ENCODE measurements at regions not wholly inside any gene's neighbourhood (a gene's known extent, or its start where the extent isn't known, plus 50 kb on each side); places are given as distances from the start of the nearest gene placed in this dataset.

GRCh38 chr20:57842720-57843119, 132.9 kb upstream of the PMEPA1 start:
- no peaks in the 10 kb centered on the region for H3K27me3 ChIP-seq
- no peaks in the 10 kb centered on the region for H3K4me1 ChIP-seq
- H3K4me3 ChIP-seq, result no peak overlapping the region
- H3K27ac ChIP-seq (replicated peaks in 1 of 4), result no peak overlapping the region
- no peaks in the 10 kb centered on the region for H3K9me3 ChIP-seq
- H3K36me3 ChIP-seq, result no peaks in the 10 kb centered on the region
- DNase-seq (ENCODE audit: extremely low spot score), result peak; percentile 68
- intact Hi-C loops (cut with DNase I), result no loop called here
- no peak for TF ChIP-seq EP300 (IDR thresholded peaks at IDR 0.05)
- no peak for TF ChIP-seq CTCF (IDR thresholded peaks at IDR 0.05)
- no peak for TF ChIP-seq POLR2A (IDR thresholded peaks at IDR 0.05; ENCODE audit: low read depth)
- no peak for TF ChIP-seq POLR2AphosphoS5 (IDR thresholded peaks at IDR 0.05)
- 89% methylated on average over 4 of the region's 4 CpGs for WGBS

- H3K4me1 ChIP-seq, result no peaks in the 10 kb centered on the region
- no peak for TF ChIP-seq POLR2A (IDR thresholded peaks at IDR 0.05; ENCODE audit: low read depth)
- TF ChIP-seq CTCF (IDR thresholded peaks at IDR 0.05), result no peak
- no peaks in the 10 kb centered on the region for H3K36me3 ChIP-seq
- no peak overlapping the region for H3K4me3 ChIP-seq
- DNase-seq (ENCODE audit: extremely low spot score), result no peak
- H3K27ac ChIP-seq (replicated peaks in 1 of 4), result no peak overlapping the region
- 100% methylated on average over 2 of the region's 11 CpGs for WGBS
- no peaks in the 10 kb centered on the region for H3K9me3 ChIP-seq
- intact Hi-C loops (cut with DNase I), result no loop called here
- H3K27me3 ChIP-seq, result no peaks in the 10 kb centered on the region
Measured at GRCh38 chr20:57841297-57841866, 131.6 kb upstream of the PMEPA1 start.

- intact Hi-C loops (cut with DNase I), result no loop called here
- TF ChIP-seq POLR2AphosphoS5 (IDR thresholded peaks at IDR 0.05) (no peak), EP300 (IDR thresholded peaks at IDR 0.05) (no peak), CTCF (IDR thresholded peaks at IDR 0.05) (no peak), POLR2A (IDR thresholded peaks at IDR 0.05; ENCODE audit: low read depth) (no peak)
- Histone ChIP-seq H3K27me3 (no peaks in the 10 kb centered on the region), H3K4me3 (no peak overlapping the region), H3K27ac (replicated peaks in 1 of 4) (no peak overlapping the region), H3K36me3 (no peaks in the 10 kb centered on the region), H3K4me1 (no peaks in the 10 kb centered on the region), H3K9me3 (no peaks in the 10 kb centered on the region)
- 93% methylated on average over 14 of the region's 19 CpGs for WGBS
- peak; percentile 90 for DNase-seq (ENCODE audit: extremely low spot score)
Measured at GRCh38 chr20:57840504-57841296, 130.9 kb upstream of the PMEPA1 start.

- peak; percentile 91 for DNase-seq (ENCODE audit: extremely low spot score)
- 92% methylated on average over 10 of the region's 10 CpGs for WGBS
Measured at GRCh38 chr20:57840066-57840465, 130.3 kb upstream of the PMEPA1 start.

More at GRCh38 chr20:57840066-57840465, 130.3 kb upstream of the PMEPA1 start:
- Histone ChIP-seq H3K4me3 (no peak overlapping the region), H3K4me1 (no peaks in the 10 kb centered on the region), H3K36me3 (no peaks in the 10 kb centered on the region), H3K27ac (replicated peaks in 1 of 4) (no peak overlapping the region), H3K9me3 (no peaks in the 10 kb centered on the region), H3K27me3 (no peaks in the 10 kb centered on the region)
- TF ChIP-seq CTCF (IDR thresholded peaks at IDR 0.05), result no peak
- no peak for TF ChIP-seq POLR2AphosphoS5 (IDR thresholded peaks at IDR 0.05)
- no peak for TF ChIP-seq POLR2A (IDR thresholded peaks at IDR 0.05; ENCODE audit: low read depth)
- TF ChIP-seq EP300 (IDR thresholded peaks at IDR 0.05), result no peak
- intact Hi-C loops (cut with DNase I), result no loop called here
